ENCODE measurements at regions not wholly inside any gene's neighbourhood (a gene's known extent, or its start where the extent isn't known, plus 50 kb on each side); places are given as distances from the start of the nearest gene placed in this dataset.

DNA sequence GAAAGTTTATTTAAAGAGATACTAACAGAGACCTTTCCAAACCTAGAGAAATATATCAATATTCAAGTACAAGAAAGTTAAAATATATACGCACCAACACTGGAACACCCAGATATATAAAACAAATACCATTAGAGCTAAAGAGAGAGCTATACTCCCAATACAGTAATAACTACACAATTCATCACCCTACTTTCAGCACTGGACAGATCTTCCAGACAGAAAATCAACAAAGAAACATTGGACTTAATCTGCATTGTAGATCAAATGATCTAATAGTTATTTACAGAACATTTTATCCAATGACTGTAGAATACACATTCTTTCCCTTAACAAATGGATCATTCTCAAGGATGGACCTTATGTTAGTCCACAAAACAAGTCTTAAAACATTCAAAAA, 311.9 kb downstream of the METTL15 start:
- no peak for TF ChIP-seq EZH2 (IDR thresholded peaks at IDR 0.05; ENCODE audit: insufficient read depth, poor library complexity, severe bottlenecking)
- TF ChIP-seq EZH2phosphoT487 (IDR thresholded peaks at IDR 0.05; ENCODE audit: insufficient read depth, low read depth), result no peak
